Skin epidermis (tissue), 12 donors: ENCODE measurements at regions not wholly inside any gene's neighbourhood (a gene's known extent, or its start where the extent isn't known, plus 50 kb on each side); places are given as distances from the start of the nearest gene placed in this dataset.
"Not testable (repeated sequence)": the region's sequence is repeated elsewhere in the genome, so short reads cannot be mapped to it uniquely, and the experiment has no call there.

Source experiments
- H3K27ac ChIP-seq, 21 experiments: fragments of 200-600 bp; sonication (generic) in 11 of 21; one replicate each; pipeline ENCODE4 v1.5.0; 2020; ENCODE audit warnings: mild to moderate bottlenecking in 3 of 21, inconsistent platforms in 2 of 21, moderate library complexity in 2 of 21
- H3K4me3 ChIP-seq, 7 experiments: fragments of 200-600 bp; sonication (generic) in 2 of 7; one replicate each; pipeline ENCODE4 v1.5.0; 2020; ENCODE audit warnings: inconsistent platforms in 2 of 7, mild to moderate bottlenecking in 2 of 7, moderate library complexity in 1 of 7

- H3K4me3 ChIP-seq = no peak overlapping the region
- no peak overlapping the region for H3K27ac ChIP-seq
Observed at GRCh38 chr3:135528413-135529015, 437.0 kb upstream of the PPP2R3A start.

DNA sequence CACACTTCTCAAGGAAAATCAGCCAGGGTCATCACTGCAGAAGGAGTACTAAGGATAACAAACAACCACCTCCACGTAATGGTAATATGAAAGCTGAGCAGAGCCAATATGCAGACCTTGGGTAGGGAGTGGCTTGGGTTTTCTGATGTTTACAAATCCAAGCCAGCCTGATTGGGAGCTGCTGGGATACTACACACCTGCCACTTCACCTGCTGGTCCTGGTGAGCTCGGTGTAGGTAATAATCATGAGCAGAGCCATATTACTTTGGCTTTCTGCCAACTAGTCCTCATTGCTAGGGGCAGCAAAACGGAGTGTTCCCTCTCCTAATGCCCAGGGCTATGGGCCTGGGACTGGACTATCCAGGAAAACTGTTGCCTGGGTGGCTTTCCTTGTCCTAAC, 433.5 kb upstream of the PPP2R3A start:
- no peak overlapping the region for H3K4me3 ChIP-seq
- no peak overlapping the region for H3K27ac ChIP-seq

GRCh38 chr3:135538123-135538522, 427.4 kb upstream of the PPP2R3A start:
- no peak overlapping the region for H3K4me3 ChIP-seq
- no peak overlapping the region for H3K27ac ChIP-seq

- H3K27ac ChIP-seq = no peak overlapping the region
- no peak overlapping the region for H3K4me3 ChIP-seq
Observed at GRCh38 chr3:135539351-135539750, 426.2 kb upstream of the PPP2R3A start.

DNA sequence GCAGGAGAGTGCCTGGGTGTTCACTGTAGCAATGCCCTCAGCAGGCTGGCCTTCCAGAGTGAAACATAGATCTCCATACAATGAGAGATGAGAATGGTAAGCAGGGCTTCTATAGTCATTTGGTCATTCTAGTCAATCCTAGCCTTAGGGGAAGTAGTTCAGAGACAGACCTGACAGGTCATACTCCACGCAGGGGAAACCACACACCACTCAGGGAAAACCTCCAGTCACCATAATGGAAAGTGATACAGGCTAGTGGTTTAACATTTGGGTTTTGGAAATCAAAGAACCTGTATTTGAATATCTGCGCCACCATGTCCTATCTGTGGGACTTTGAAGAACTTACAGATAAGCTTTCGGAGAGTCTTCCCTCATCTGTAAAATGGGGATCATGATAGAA, 425.7 kb upstream of the PPP2R3A start:
- no peak overlapping the region for H3K4me3 ChIP-seq
- no peak overlapping the region for H3K27ac ChIP-seq

GRCh38 chr3:135549928-135550494, 415.5 kb upstream of the PPP2R3A start:
- Histone ChIP-seq H3K27ac (no peak overlapping the region), H3K4me3 (no peak overlapping the region)

GRCh38 chr3:135556174-135556573, 409.4 kb upstream of the PPP2R3A start:
- Histone ChIP-seq H3K4me3 (no peak overlapping the region), H3K27ac (no peak overlapping the region)

DNA sequence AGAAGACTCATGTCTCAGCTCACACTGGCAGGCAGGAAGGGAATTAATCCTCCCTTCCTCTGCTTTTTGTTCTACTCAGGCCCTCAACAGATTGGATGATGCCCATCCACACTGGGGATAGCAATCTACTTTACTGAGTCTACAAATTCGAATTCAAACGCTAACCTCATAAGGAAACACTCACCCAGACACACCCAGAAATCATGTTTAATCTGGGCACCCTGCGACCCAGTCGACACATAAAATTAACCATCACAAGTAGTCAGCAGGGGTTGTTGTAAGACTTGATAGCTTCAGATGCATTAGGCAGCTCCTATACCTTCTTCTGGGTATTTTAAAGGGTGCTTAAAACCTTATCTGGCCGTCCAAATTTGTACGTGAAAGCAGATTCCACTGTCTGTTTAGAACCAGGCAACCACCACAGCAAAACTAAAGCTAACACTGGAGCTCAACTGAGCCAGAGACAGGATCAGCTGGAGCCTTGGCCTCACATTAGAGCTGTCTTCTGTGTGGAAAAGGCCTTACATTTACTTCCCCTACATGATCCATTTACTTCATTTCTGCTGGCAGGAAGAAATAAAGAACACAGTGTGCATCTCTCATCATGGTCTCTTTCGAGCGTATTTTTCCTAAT, 407.3 kb upstream of the PPP2R3A start:
- no peak overlapping the region for H3K27ac ChIP-seq
- H3K4me3 ChIP-seq = no peak overlapping the region

DNA sequence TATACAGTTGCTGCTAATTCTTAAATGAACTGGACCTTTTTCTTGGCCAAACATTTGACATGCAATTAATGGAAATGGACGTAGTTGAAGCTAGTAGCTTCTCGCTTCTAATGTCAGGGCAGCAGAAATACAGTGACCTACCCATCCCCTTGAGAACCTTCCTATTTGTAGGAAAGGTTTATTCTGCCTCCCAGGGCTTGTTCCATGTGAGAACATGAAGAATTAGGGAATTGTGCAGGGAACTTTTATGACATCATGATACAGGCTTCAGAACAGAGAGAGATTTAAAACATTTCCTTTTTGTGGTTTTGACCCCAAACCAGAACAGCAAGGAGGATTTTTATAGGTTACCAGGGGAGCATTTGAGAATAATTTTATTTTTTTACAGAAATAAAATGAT, 406.6 kb upstream of the PPP2R3A start:
- Histone ChIP-seq H3K27ac (no peak overlapping the region), H3K4me3 (no peak overlapping the region)

- no peak overlapping the region for H3K4me3 ChIP-seq
- no peak overlapping the region for H3K27ac ChIP-seq
Observed at GRCh38 chr3:135559802-135560201, 405.7 kb upstream of the PPP2R3A start.

- Histone ChIP-seq H3K27ac (no peak overlapping the region), H3K4me3 (no peak overlapping the region)
Observed at GRCh38 chr3:135560847-135561246, 404.7 kb upstream of the PPP2R3A start.

DNA sequence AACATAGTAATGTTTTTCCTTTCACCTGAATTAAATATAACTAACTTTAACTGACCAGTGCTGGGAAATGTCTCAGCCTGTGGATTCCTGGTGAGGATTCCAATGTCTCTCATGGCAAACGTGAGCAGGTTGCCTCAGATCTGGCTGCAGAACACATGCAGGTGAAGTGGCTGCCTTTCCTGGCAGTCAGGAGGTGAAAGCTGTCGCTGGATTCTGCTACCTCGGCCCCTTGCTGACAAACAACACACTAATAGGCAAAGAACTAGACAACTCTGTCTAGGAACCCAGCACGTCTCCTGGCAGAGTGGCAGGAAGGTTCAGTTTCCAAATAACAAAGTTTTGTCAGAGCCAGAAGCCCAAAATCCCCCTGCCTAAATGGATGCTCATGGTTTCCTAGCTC, 400.8 kb upstream of the PPP2R3A start:
- H3K4me3 ChIP-seq = no peak overlapping the region

DNA sequence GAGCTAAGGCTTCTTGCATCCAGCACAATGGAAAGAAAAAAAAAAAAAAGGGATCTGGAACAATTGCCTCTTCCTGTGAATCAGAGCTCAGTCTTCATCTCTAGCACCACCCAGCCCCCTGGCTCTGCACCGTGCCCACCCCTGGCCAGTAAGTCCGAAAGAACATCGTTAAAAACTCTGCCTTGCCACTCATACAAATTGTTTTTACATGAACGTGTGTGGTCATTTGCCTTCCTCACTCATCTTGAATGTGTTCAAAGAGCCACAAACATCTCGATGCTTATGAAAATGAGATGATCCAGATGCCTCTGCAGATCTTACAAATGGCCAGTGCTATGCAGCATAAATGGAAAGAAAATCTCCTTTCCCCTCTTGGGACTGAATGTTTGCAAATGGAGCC, 400.0 kb upstream of the PPP2R3A start:
- no peak overlapping the region for H3K27ac ChIP-seq
- no peak overlapping the region for H3K4me3 ChIP-seq

More for the DNA sequence above, 400.8 kb upstream of the PPP2R3A start:
- H3K27ac ChIP-seq = no peak overlapping the region

GRCh38 chr3:135567223-135567622, 398.3 kb upstream of the PPP2R3A start:
- Histone ChIP-seq H3K27ac (no peak overlapping the region), H3K4me3 (no peak overlapping the region)

- H3K4me3 ChIP-seq = no peak overlapping the region
- no peak overlapping the region for H3K27ac ChIP-seq
Observed at GRCh38 chr3:135576751-135577150, 388.8 kb upstream of the PPP2R3A start.

- no peak overlapping the region for H3K27ac ChIP-seq
Observed at GRCh38 chr3:135581806-135582205, 383.7 kb upstream of the PPP2R3A start.

DNA sequence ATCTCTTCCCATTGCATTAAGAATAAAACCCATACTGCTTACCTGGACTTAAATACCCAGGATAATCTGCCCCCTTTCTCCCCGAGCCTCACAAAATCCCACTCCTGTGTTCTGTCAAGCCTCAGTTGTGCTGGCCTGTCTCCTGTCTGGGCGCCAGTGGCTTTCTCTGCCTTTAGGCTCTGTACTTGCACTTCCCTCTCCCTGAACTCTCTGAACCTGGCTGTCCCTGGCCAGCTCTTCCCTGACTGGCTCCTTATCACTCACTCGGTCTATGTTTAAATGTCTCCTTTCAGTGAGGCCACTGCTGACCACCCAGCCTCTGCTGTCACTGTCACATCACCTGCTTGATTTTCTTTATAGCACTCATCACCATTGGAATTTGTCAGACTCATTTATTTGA, 382.7 kb upstream of the PPP2R3A start:
- no peak overlapping the region for H3K27ac ChIP-seq
- no peak overlapping the region for H3K4me3 ChIP-seq

More at GRCh38 chr3:135581806-135582205, 383.7 kb upstream of the PPP2R3A start:
- H3K4me3 ChIP-seq = no peak overlapping the region

DNA sequence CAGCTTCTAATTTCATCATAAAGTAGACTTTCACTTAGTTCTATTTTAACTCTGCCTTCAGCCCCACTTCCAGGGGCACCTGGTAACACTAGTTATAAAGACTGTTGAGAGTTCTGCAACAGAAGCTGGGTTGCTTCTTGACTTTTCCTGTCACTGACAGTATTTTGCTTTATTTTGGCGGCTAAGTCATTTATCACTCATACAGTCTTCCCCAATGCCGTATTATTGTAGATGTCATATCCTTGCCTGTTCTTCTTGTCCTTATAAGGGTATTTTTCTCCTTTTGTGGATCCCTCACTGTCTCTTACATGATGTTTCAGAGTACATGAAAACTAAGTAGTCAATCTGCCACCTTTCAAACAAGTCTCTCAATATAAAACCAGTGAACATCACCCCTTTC, 369.0 kb upstream of the PPP2R3A start:
- no peak overlapping the region for H3K27ac ChIP-seq
- H3K4me3 ChIP-seq = no peak overlapping the region

- no peak overlapping the region for H3K4me3 ChIP-seq
- no peak overlapping the region for H3K27ac ChIP-seq
Observed at GRCh38 chr3:135597855-135598254, 367.7 kb upstream of the PPP2R3A start.

DNA sequence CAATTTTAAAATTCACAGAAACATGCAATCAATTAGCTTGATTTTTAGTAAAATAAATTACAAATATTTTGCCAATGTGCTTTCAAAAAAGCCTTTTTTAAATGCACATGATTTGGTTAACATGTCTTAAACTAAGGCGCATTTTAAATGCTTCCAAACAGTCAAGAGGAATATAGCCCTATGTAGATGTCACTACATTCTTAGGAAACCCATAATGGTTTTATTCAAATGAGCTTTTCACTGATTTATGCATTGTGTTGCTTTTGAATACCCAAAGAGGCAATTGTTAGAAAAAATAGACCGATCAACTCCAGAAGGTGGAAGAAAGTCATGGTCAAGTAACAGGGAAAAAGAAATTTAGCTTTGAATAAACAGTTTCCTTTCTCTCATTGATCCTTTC, 366.9 kb upstream of the PPP2R3A start:
- Histone ChIP-seq H3K27ac (no peak overlapping the region), H3K4me3 (no peak overlapping the region)

DNA sequence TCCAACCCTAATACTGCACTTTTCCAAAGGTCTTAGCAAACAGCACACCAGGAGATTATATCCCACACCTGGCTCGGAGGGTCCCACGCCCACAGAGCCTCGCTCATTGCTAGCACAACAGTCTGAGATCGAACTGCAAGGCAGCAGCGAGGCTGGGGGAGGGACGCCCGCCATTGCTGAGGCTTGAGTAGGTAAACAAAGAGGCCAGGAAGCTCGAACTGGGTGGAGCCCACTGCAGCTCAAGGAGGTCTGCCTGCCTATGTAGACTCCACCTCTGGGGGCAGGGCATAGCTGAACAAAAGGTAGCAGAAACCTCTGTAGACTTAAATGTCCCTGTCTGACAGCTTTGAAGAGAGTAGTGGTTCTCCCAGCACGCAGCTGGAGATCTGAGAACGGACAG, 361.0 kb upstream of the PPP2R3A start:
- H3K4me3 ChIP-seq, H3K27ac ChIP-seq: not testable (repeated sequence)

- no peak overlapping the region for H3K27ac ChIP-seq
Observed at GRCh38 chr3:135618123-135618522, 347.4 kb upstream of the PPP2R3A start.

More at GRCh38 chr3:135618123-135618522, 347.4 kb upstream of the PPP2R3A start:
- H3K4me3 ChIP-seq = no peak overlapping the region
